Right lobe of liver (tissue), 6 donors: ENCODE measurements at regions not wholly inside any gene's neighbourhood (a gene's known extent, or its start where the extent isn't known, plus 50 kb on each side); places are given as distances from the start of the nearest gene placed in this dataset.

Source experiments
- ATAC-seq, 4 donors: fragments of 200-7000 bp; cut with Tn5 transposase; one replicate each; pipeline ENCODE4 v1.9.1; 2020; ENCODE audit warnings: mild to moderate bottlenecking in 4 of 4, moderate library complexity in 4 of 4
- DNase-seq, 3 donors: peaks; one replicate each; pipeline ENCODE4 v3.0.0-alpha.2; 2020
- H3K27ac ChIP-seq, 3 donors: fragments of 200-600 bp; one replicate each; pipeline ENCODE4 v1.8.0; 2022
- H3K27me3 ChIP-seq, 2 donors: fragments of 200-600 bp; one replicate each; pipeline ENCODE4 v1.8.0; 2022
- H3K36me3 ChIP-seq, 4 donors: fragments of 200-600 bp; sonication (generic) in 1 of 4; one replicate each; pipeline versions ENCODE4 v1.5.1 to v1.8.0; 2017 to 2022; ENCODE audit warnings: control low read depth in 1 of 4
- H3K4me1 ChIP-seq, 4 donors: fragments of 200-600 bp; sonication (generic) in 1 of 4; one replicate each; pipeline versions ENCODE4 v1.5.1 to v1.8.0; 2017 to 2022; ENCODE audit warnings: control low read depth in 1 of 4
- H3K4me3 ChIP-seq, 3 donors: fragments of 200-600 bp; one replicate each; pipeline ENCODE4 v1.8.0; 2022
- H3K9me3 ChIP-seq, 4 donors: fragments of 200-600 bp; sonication (generic) in 1 of 4; one replicate each; pipeline versions ENCODE4 v1.5.1 to v1.8.0; 2017 to 2022; ENCODE audit warnings: control low read depth in 1 of 4
- CTCF ChIP-seq, 4 donors: fragments of 200-600 bp in 3 of 4; fragments of 450-650 bp in 1 of 4; IDR thresholded peaks; one replicate each; pipeline versions ENCODE4 v1.5.1 to v1.8.0; 2016 to 2022; ENCODE audit warnings: antibody characterized with exemption in 4 of 4, mild to moderate bottlenecking in 2 of 4
- POLR2A ChIP-seq: fragments of 450-650 bp; IDR thresholded peaks from one replicate; pipeline ENCODE4 v1.6.1; 2017; ENCODE audit warnings: antibody characterized with exemption, mild to moderate bottlenecking
- WGBS: methylation state at CpG from one replicate; pipeline ENCODE4 v1.1.6; 2018; ENCODE audit warnings: low coverage, low lambda C conversion rate; ENCODE audit not compliant: insufficient coverage; ENCODE audit errors: missing lambda C conversion rate; 5-methylcytosine and 5-hydroxymethylcytosine counted together
- intact Hi-C, 2 donors: fragments of 100-400 bp; cut with DNase I; formaldehyde crosslinking; loops; one replicate each; pipeline versions ENCODE4 v1.11.2 to v1.14.1; 2022
- microRNA counts: library from miRNA; unstranded; fragments of <30 nt; microRNA quantifications from one replicate; lab custom pipeline; 2016
- microRNA-seq, 2 donors: library from miRNA; unstranded; fragments of <30 nt; microRNA quantifications; one replicate each; pipeline ENCODE4, GENCODE V29; 2019 to 2020
- small RNA-seq, 2 experiments: library from RNA; depleted of rRNA; stranded (forward); fragments of <200 nt; gene quantifications; one replicate each; pipeline ENCODE3, GENCODE V24; 2016
- donor health status: DM: no; HTN: yes; CAD: no.
- donor health status: DM: no; HTN: no; CAD: no.
- donor health status: DM: no; HTN: no; CAD: no.
- donor health status: DM: no; HTN: yes; CAD: no.
- donor health status: DM: no; HTN: yes; CAD: no.

- DNase-seq, result no peak
- ATAC-seq, result no peak
- no peaks in the 10 kb centered on the region for H3K27me3 ChIP-seq
- no peaks in the 10 kb centered on the region for H3K36me3 ChIP-seq
- no peaks in the 10 kb centered on the region for H3K9me3 ChIP-seq
- WGBS, result 40% methylated on average over 3 of the region's 3 CpGs
- TF ChIP-seq CTCF (IDR thresholded peaks at IDR 0.05) (no peak), POLR2A (no peak)
- intact Hi-C loops, result no loop called here
- H3K4me3 ChIP-seq, result no peak overlapping the region
- H3K4me1 ChIP-seq, result no peaks in the 10 kb centered on the region
- H3K27ac ChIP-seq, result no peak overlapping the region
Measured at GRCh38 chrX:147170993-147171392, 356.4 kb upstream of the CXorf51A start.

MicroRNAs in the stretch of these regions (microRNA counts, 767-probe panel; counts per million panel counts)
- 237 counts per million for microRNA hsa-miR-513a-3p (lab: Ali Mortazavi, UCI)
- 237 counts per million for microRNA hsa-miR-513a-5p (lab: Ali Mortazavi, UCI)
- microRNA hsa-miR-513b (lab: Ali Mortazavi, UCI), result 237 counts per million
- microRNA hsa-miR-513c-5p (lab: Ali Mortazavi, UCI), result 237 counts per million

Small RNA genes in the stretch of these regions (microRNA-seq; reads per million reads assigned to microRNA genes)
- gene MIR513A1 (0 reads per million in 2 donors), gene MIR513A2 (0 reads per million in 2 donors), gene MIR513B (0 to 0.64 reads per million in 2 donors), gene MIR513C (0 to 2.6 reads per million in 2 donors)

Small RNA genes in the stretch of these regions (small RNA-seq; reads per million reads assigned to genes)
- gene MIR513A1 (0 reads per million in 2 experiments), gene MIR513A2 (0 reads per million in 2 experiments), gene MIR513B (0 reads per million in 2 experiments), gene MIR513C (0 reads per million in 2 experiments)
